Uterus (tissue), 2 donors: ENCODE measurements at regions not wholly inside any gene's neighbourhood (a gene's known extent, or its start where the extent isn't known, plus 50 kb on each side); places are given as distances from the start of the nearest gene placed in this dataset.

Experiments used
- POLR2A ChIP-seq, 2 donors: fragments of 450-650 bp; IDR thresholded peaks; one replicate each; pipeline ENCODE4 v1.6.1; 2016; ENCODE audit warnings: antibody characterized with exemption in 2 of 2, mild to moderate bottlenecking in 1 of 2, moderate library complexity in 1 of 2
- TF ChIP-seq, protein P1 (sequence below), 4 experiments: fragments of 200-600 bp in 2 of 4; fragments of 450-650 bp in 2 of 4; sonication (generic) in 2 of 4; IDR thresholded peaks; one replicate each; pipeline ENCODE4 v1.5.1; 2016 to 2019; ENCODE audit warnings: antibody characterized with exemption in 4 of 4, mild to moderate bottlenecking in 2 of 4, moderate library complexity in 1 of 4

DNA sequence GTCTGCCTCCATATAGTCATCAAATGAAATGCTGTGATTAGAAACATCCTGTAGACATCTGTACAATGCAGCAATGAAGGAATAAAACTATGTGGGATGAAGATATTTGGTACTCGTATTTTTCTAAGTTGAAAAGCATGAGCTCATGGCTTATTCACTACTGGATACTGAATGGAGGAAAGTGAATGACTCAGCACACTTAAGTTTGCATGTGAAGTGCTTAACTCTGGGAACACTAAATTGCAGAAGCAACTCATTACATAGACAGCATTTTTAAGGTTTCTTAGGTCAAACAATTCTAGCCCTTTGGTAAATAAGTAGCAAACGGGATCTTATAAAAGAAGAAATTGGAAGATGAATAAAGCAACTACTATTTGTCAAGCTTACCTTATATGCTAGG lies 429.0 kb upstream of the MIR17HG start:
- TF ChIP-seq, protein P1, sequence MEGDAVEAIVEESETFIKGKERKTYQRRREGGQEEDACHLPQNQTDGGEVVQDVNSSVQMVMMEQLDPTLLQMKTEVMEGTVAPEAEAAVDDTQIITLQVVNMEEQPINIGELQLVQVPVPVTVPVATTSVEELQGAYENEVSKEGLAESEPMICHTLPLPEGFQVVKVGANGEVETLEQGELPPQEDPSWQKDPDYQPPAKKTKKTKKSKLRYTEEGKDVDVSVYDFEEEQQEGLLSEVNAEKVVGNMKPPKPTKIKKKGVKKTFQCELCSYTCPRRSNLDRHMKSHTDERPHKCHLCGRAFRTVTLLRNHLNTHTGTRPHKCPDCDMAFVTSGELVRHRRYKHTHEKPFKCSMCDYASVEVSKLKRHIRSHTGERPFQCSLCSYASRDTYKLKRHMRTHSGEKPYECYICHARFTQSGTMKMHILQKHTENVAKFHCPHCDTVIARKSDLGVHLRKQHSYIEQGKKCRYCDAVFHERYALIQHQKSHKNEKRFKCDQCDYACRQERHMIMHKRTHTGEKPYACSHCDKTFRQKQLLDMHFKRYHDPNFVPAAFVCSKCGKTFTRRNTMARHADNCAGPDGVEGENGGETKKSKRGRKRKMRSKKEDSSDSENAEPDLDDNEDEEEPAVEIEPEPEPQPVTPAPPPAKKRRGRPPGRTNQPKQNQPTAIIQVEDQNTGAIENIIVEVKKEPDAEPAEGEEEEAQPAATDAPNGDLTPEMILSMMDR (IDR thresholded peaks at IDR 0.05): no peak
- no peak for TF ChIP-seq POLR2A (IDR thresholded peaks at IDR 0.05)
